Gastroesophageal sphincter (tissue), 3 donors: ENCODE measurements at regions not wholly inside any gene's neighbourhood (a gene's known extent, or its start where the extent isn't known, plus 50 kb on each side); places are given as distances from the start of the nearest gene placed in this dataset.

Source experiments
- EP300 ChIP-seq: sonication (generic); formaldehyde crosslinking; IDR thresholded peaks from one replicate; pipeline ENCODE4 v1.6.1; 2017; ENCODE audit warnings: antibody characterized with exemption, mild to moderate bottlenecking
- POLR2A ChIP-seq, 2 donors: fragments of 450-650 bp; IDR thresholded peaks; one replicate each; pipeline ENCODE4 v1.6.1; 2017; ENCODE audit warnings: antibody characterized with exemption in 2 of 2, mild to moderate bottlenecking in 2 of 2, moderate library complexity in 1 of 2
- POLR2AphosphoS5 ChIP-seq: sonication (generic); formaldehyde crosslinking; IDR thresholded peaks from one replicate; pipeline ENCODE4 v1.6.1; 2017; ENCODE audit warnings: antibody characterized with exemption
- TF ChIP-seq, protein P1 (sequence below), 4 experiments: fragments of 200-600 bp in 2 of 4; fragments of 450-650 bp in 2 of 4; sonication (generic) in 1 of 4; IDR thresholded peaks; one replicate each; pipeline ENCODE4 v1.5.1; 2017 to 2019; ENCODE audit warnings: antibody characterized with exemption in 4 of 4, mild to moderate bottlenecking in 2 of 4, moderate library complexity in 2 of 4

DNA sequence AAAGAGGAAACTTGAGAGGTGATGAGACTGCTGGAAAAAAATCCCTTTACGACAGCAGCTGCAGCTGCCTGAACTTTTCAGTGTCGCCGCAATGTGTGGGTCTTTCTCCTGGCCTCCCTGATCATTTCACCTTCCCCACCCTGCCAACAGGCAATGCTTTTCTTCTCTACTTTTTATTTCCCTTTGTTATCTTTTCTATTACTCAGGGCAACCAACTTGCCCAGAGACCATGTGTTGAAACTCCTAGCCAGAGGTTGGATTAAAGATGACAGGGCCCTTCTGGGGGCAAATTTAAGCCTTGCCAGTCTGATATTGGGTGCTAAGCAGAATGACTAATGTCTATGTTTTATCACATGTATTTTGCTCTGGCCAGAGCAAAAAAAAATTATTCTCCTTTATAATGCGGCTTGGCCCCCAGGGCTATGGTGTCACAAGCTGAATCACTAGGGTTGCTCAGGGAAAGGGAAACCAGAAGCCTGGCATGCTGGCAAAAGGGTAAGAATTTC, 51.5 kb upstream of the CFAP20DC start:
- TF ChIP-seq POLR2A (IDR thresholded peaks at IDR 0.05): no peak
- TF ChIP-seq, protein P1, sequence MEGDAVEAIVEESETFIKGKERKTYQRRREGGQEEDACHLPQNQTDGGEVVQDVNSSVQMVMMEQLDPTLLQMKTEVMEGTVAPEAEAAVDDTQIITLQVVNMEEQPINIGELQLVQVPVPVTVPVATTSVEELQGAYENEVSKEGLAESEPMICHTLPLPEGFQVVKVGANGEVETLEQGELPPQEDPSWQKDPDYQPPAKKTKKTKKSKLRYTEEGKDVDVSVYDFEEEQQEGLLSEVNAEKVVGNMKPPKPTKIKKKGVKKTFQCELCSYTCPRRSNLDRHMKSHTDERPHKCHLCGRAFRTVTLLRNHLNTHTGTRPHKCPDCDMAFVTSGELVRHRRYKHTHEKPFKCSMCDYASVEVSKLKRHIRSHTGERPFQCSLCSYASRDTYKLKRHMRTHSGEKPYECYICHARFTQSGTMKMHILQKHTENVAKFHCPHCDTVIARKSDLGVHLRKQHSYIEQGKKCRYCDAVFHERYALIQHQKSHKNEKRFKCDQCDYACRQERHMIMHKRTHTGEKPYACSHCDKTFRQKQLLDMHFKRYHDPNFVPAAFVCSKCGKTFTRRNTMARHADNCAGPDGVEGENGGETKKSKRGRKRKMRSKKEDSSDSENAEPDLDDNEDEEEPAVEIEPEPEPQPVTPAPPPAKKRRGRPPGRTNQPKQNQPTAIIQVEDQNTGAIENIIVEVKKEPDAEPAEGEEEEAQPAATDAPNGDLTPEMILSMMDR (IDR thresholded peaks at IDR 0.05): no peak
- no peak for TF ChIP-seq POLR2AphosphoS5
- no peak for TF ChIP-seq EP300
